NCI-H526 (cell line): ENCODE measurements at regions not wholly inside any gene's neighbourhood (a gene's known extent, or its start where the extent isn't known, plus 50 kb on each side); places are given as distances from the start of the nearest gene placed in this dataset.
"Not testable (repeated sequence)": the region's sequence is repeated elsewhere in the genome, so short reads cannot be mapped to it uniquely, and the experiment has no call there.

Experiments
- DNase-seq, 2 experiments: peaks; one replicate each; lab custom pipeline; 2025; lab: John Stamatoyannopoulos, UW

GRCh38 chr2:43018179-43019024 lies 208.0 kb downstream of the ZFP36L2 start:
- DNase-seq = no peak

DNA sequence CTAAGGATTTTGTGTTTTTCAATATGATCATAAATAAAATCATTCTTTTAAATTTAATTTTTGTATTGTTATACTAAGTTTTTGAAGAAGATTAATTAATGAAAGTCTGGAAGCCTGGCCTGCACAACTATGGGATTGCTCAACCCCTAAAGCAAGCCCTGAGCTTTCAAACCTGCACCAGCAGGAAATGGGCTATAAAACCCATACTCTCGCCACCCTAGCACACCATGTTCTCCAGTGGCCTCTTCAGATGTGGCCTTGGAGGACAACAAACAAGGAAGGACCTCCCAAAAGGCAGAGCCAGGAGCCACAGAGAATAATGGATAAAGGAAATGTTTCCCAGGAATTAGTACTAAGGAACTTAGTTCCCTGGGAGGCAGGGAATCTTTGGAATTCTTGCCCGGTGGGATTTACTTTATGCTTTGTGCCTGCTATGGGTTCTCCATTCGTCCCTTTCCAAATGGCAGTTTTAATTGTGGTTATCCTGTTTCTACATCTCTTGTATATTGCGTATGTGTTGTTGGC lies 212.5 kb downstream of the ZFP36L2 start:
- DNase-seq = no peak

DNA sequence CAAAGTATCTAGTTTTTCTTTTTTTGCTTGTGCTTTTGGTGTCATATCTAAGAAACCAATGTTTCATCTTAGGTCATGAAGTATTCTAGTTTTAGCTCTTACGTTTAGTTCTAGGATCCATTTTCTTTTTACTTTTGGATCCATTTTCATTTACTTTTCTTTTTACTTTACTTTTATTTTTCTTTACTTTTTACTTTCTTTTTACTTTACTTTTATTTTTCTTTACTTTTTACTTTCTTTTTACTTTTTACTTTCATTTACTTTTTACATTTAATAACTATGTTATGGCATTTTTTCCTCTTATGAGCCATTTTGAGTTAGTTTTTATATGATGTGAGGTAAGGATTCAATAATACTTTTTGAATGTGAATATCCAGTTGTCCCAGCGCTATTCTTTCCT lies 213.4 kb downstream of the ZFP36L2 start:
- no peak for DNase-seq

- no peak for DNase-seq
Observed at GRCh38 chr2:43011158-43011491, 215.3 kb downstream of the ZFP36L2 start.

DNA sequence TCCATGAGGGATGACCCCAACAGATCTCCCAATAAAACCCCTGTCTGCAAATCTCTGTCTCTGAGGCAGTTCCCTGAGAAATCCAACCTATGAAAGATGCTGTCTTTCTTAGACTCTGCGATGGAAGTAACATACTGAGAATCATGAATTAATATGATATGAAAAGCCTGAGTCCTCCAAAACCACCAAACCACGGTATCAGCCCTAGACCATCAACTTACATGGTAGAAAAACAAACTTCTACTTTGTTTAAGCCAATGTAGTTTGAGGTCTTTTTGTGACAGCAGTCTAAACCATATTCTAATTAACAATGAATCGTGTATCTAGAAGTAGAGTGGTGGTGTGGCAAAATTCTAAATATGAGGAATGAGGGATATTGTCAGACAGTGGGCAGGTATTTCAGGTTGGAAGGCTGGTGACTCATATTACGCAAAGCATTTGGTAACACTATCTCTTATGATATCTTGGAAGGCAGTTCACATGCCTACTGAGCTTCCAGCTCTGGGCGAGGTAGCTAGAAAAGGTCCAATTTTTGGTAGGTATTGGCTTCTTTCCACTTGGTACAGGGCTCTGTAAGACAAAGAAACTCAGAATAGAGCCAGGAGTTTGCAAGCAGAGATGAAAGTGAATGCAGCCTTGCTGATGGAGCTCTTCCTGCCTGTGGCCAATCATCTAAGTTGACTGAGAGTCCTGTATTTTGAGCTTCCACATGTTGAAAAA lies 215.8 kb downstream of the ZFP36L2 start:
- DNase-seq = no peak

- no peak for DNase-seq
Observed at GRCh38 chr2:43009448-43009847, 217.0 kb downstream of the ZFP36L2 start.

DNA sequence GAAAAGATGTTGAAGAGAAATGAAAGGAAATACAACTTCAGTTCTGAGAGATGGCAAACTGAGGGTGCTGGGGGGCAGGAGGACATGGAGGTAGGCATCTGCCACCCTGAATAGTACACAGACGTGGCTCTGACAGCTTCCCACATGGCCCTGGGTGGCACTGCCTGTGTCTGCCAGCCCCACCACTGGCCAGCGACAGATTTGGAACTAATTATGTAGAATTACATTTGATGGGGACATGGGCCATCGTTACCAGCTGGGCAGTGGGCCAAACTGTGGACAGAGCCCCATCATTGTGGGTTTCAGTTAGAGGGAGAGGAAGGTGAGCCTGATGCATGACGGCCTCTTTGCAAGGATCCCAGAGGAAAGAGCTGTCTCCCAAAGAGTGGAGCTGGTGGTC lies 216.0 kb upstream of the HAAO start:
- no peak for DNase-seq

GRCh38 chr2:43007901-43008300 lies 215.5 kb upstream of the HAAO start:
- no peak for DNase-seq

DNA sequence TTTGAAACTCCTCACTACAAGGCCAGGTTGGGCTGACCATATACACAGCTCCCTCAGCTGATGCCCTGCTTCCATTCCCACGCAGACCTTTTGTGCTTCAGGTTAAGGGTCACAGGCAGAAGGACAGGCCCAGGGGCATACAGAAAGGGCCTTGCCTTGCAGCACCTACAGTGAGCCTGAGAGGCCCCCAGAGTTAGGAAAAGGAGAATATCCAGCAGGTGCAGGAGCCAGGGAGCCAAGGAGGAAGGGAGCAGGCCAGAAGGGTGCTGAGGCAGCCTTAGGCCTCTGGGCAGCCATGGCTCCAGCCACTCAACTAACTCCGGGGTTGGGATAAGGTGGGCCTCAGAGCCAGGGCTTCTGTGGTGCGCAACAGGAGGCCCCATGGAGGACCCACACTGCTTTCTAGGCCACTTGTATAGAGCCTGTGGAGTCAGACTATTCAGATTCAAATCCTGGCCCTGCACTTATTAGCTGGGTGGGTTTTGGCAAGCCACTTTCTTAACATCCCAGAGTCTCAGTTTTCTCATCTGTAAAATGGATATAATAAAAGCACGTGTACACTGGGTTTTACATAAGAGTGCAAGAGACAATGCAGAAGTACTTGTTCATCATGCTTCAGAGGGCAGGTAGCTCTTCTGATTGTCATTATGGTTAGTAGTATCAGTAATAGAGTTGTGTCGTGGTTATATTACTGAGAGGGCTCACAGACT lies 214.6 kb upstream of the HAAO start:
- DNase-seq = no peak

GRCh38 chr2:43005975-43006833 lies 213.8 kb upstream of the HAAO start:
- no peak for DNase-seq

DNA sequence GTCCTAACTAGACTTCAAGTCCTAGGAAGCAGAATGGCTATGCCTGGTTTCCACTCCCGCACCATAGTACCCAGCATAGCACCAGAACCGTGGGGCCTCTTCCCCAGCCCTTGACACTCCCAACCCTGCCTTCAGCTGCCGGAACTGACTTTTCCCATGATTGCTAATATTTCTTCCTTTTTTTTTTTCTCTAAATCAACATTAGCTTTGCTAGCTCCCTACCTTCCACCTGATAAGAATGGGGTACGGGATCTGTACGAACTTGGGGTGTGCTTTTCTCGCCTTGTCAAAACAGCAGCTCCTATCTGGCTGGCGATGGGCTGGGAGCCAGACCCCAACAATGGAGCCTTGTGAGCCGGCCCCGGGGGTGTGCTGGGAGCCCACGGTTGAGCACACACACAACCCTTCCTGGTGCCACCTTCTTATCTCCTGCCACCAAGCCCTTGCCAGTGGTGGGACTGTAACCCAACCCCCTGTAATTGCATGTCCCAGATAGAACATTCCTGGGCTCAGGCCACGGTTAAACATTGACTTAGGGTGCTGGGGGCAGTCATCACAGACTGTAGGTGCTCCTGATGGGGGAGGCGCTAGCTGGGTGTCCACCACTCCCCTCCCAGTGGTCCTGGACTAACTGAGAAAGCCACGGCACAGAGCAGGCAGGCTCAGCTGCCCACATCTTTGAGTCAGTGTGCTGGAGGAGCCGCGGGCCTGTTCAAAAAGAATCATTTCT lies 213.0 kb upstream of the HAAO start:
- DNase-seq = no peak

DNA sequence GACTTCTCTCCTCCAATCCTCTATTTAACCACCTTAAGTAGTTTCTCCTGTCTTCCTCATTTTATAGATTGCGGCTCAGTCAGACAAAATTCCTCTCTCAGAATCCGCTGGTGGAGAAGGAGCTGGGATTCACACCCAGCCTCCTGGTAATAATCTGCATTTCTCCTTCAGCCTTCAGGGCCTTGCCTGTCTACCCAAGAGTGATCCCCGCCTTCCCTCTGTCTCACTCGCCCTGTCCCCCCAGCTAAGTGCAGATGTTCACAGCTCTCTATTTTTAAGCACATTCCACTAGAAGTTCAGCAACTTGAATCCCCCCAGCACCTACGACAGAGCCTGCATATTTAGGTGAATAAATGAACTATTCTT lies 212.5 kb upstream of the HAAO start:
- DNase-seq = no peak

DNA sequence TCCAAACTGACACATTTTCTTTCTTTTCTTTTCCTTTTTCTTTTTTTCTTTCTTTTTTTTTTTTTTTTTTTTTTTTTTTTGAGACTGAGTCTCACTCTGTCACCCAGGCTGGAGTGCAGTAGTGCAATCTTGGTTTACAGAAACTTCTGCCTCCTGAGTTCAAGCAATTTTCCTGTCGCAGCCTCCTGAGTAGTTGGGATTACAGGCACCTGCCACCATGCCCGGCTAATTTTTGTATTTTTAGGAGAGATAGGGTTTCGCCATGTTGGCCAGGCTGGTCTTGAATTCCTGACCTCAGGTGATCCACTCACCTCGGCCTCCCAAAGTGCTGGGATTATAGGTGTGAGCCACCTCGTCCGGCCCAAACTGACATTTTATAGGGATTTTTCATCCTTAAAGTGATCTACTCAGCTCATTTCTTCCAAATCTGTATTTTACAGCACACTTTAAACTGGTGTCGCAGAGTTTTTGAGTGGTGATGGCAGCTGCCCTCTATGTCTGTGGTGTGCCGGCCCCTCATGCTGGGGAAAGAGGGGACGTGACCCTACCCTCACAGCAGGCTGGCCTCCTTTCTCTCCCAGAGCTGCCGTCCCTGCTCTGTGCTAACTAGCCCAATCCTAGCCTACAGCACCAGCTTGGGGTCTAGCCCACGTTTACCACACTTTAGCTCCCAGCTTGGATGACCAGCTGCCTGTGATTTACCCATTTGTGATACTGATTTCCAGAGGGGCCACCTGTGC lies 211.9 kb upstream of the HAAO start:
- DNase-seq = not testable (repeated sequence)

DNA sequence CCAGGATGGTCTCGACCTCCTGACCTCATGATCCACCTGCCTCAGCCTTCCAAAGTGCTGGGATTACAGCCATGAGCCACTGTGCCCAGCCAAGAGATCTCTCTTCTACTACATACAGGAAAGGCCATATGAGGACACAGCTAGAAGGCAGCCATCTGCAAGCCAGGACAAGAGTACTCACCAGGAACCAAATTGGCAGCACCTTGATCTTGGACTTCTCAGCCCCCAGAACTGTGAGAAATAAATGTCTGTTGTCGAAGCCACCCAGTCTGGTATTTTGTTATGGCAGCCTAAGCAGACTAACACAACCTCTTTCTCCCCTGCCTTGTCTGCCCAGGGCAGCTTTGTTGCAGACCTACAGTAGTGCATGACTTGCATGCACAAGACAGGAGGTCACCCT lies 211.3 kb upstream of the HAAO start:
- no peak for DNase-seq

- DNase-seq = no peak
Observed at GRCh38 chr2:43001787-43002468, 209.5 kb upstream of the HAAO start.

GRCh38 chr2:43001055-43001378 lies 208.6 kb upstream of the HAAO start:
- DNase-seq = no peak

GRCh38 chr2:43000242-43001054 lies 208.1 kb upstream of the HAAO start:
- DNase-seq = no peak

DNA sequence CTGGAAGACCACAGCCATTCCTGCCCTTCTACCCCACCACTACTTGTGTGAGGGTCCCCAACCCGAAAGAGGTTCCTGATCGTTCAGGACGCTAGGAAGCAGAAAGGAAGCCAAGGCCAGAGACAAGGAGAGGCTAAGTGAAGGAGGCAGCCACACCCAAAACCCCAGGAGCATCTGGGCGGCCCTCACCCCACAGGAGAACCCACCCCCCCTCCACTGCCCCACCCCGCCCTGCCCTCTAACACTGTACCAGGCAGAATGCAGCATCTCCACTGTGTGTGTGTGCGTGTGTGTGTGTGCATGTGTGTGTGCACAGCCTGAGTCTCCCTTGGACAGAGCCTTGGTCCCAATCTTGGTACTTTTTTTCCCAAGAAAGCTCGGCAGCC lies 207.5 kb upstream of the HAAO start:
- DNase-seq = no peak

DNA sequence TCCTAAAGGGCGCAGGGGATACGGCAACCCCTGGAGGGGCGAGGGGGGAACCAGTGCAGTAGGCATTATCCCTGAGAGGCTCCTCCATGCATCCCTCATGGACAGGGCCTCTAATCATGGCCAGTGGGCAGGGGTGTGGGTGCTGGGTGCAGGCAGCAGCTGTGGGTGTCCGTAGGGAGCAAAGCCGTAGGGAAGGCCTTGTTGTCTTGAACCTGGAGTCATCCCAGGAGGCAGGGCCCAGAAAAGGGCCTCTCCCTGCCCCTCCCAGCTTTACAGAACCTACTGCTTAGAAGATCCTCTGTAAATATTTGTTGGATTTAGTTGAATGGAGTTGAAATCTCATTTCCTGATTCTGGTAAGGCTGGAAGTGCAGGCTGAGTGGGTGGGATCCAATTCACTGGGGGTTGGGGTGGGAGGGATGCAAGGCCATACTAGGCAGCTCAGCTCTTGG lies 207.0 kb upstream of the HAAO start:
- no peak for DNase-seq
